ENCODE measurements at regions not wholly inside any gene's neighbourhood (a gene's known extent, or its start where the extent isn't known, plus 50 kb on each side); places are given as distances from the start of the nearest gene placed in this dataset.

- no peak overlapping the region for H2AFZ ChIP-seq (ENCODE audit: low read length)
- in situ Hi-C loops (cut with HindIII; ENCODE audit: extremely low pct_ligation_motif_present, low pct_unique_long_range_greater_than_20kb), result no loop called here
- H3K4me3 ChIP-seq (replicated peaks in 1 of 3; ENCODE audit: insufficient read depth in 1 of 3, low read depth in 2 of 3, low read length in 3 of 3), result no peak overlapping the region
- intact Hi-C loops (cut with micrococcal nuclease; ENCODE audit: unreplicated experiment), result no loop called here
- no peak overlapping the region for H3K9ac ChIP-seq (ENCODE audit: insufficient read depth, low read depth, low read length)
- no peak overlapping the region for H3K4me2 ChIP-seq (ENCODE audit: low read depth, low read length)
- WGBS (ENCODE audit: low lambda C conversion rate), result 82% methylated on average over 1 of the region's 1 CpG
- ATAC-seq (no peak), FAIRE-seq (no peak), DNase-seq (ENCODE audit: low spot score) (no peak)
- POLR2A ChIA-PET, result no interaction called here
- no peak for TF ChIP-seq ZBTB10 (CRISPR knock-in tag; IDR thresholded peaks at IDR 0.05; ENCODE audit: borderline replicate concordance)
- no peak for TF ChIP-seq ZNF160 (CRISPR knock-in tag; IDR thresholded peaks at IDR 0.05)
- no peak for TF ChIP-seq FOXK2 (IDR thresholded peaks at IDR 0.05)
- TF ChIP-seq CCDC6 (CRISPR knock-in tag; IDR thresholded peaks at IDR 0.05), result no peak
- no peak for TF ChIP-seq ZFX (CRISPR knock-in tag; IDR thresholded peaks at IDR 0.05; ENCODE audit: low read depth)
- CTCF ChIA-PET (ENCODE audit: low intra/inter-chr PET ratio, low total read pairs), result no interaction called here
- peaks cover 41% of the 10 kb centered on the region for H3K4me1 ChIP-seq (ENCODE audit: insufficient read depth, low read length)
- BruUV-seq (replicated peaks), result no TSS peak
- no peaks in the 10 kb centered on the region for H3K79me2 ChIP-seq (ENCODE audit: insufficient read depth, low read length)
- no peak overlapping the region for H3K27ac ChIP-seq (ENCODE audit: extremely low read length, insufficient read depth, low read length)
- H3K27me3 ChIP-seq (ENCODE audit: control insufficient read depth in 1 of 2, insufficient read depth in 2 of 2, low read length in 2 of 2), result no peaks in the 10 kb centered on the region
- H3K36me3 ChIP-seq (replicated peaks in 1 of 2; ENCODE audit: control insufficient read depth in 1 of 2, insufficient read depth in 2 of 2, low read length in 2 of 2), result no peaks in the 10 kb centered on the region; a peak in 1 of 5 replicates
- no peaks in the 10 kb centered on the region for H4K20me1 ChIP-seq (ENCODE audit: insufficient read depth, low read length)
- no peaks in the 10 kb centered on the region for H3K9me3 ChIP-seq (ENCODE audit: low read length)
Measured at GRCh38 chr3:177622520-177622919, 425.2 kb upstream of the TBL1XR1 start.

GRCh38 chr3:177622982-177623617, 425.8 kb upstream of the TBL1XR1 start:
- Histone ChIP-seq H3K4me1 (ENCODE audit: insufficient read depth, low read length) (peaks cover 41% of the 10 kb centered on the region), H3K9me3 (ENCODE audit: low read length) (no peaks in the 10 kb centered on the region), H3K4me3 (replicated peaks in 1 of 3; ENCODE audit: insufficient read depth in 1 of 3, low read depth in 2 of 3, low read length in 3 of 3) (no peak overlapping the region), H3K36me3 (replicated peaks in 1 of 2; ENCODE audit: control insufficient read depth in 1 of 2, insufficient read depth in 2 of 2, low read length in 2 of 2) (no peaks in the 10 kb centered on the region; a peak in 1 of 5 replicates), H3K27me3 (ENCODE audit: control insufficient read depth in 1 of 2, insufficient read depth in 2 of 2, low read length in 2 of 2) (no peaks in the 10 kb centered on the region), H3K27ac (ENCODE audit: extremely low read length, insufficient read depth, low read length) (no peak overlapping the region), H3K4me2 (ENCODE audit: low read depth, low read length) (no peak overlapping the region), H4K20me1 (ENCODE audit: insufficient read depth, low read length) (no peaks in the 10 kb centered on the region), H2AFZ (ENCODE audit: low read length) (no peak overlapping the region), H3K9ac (ENCODE audit: insufficient read depth, low read depth, low read length) (no peak overlapping the region), H3K79me2 (ENCODE audit: insufficient read depth, low read length) (no peaks in the 10 kb centered on the region)
- intact Hi-C loops (cut with micrococcal nuclease; ENCODE audit: unreplicated experiment) (no loop called here), in situ Hi-C loops (cut with HindIII; ENCODE audit: extremely low pct_ligation_motif_present, low pct_unique_long_range_greater_than_20kb) (no loop called here)
- no peak for TF ChIP-seq ZNF737 (CRISPR knock-in tag; IDR thresholded peaks at IDR 0.05; ENCODE audit: borderline replicate concordance)
- TF ChIP-seq ZNF572 (CRISPR knock-in tag; IDR thresholded peaks at IDR 0.05), result no peak
- TF ChIP-seq PAXIP1 (CRISPR knock-in tag; conservative IDR thresholded peaks at IDR 0.05), result no peak
- TF ChIP-seq HMGXB4 (CRISPR knock-in tag; IDR thresholded peaks at IDR 0.05; ENCODE audit: borderline replicate concordance in 1 of 2, low read depth in 1 of 2), result no peak
- DNase-seq (ENCODE audit: low spot score) (no peak), ATAC-seq (no peak), FAIRE-seq (no peak)
- ChIA-PET POLR2A (no interaction called here), CTCF (ENCODE audit: low intra/inter-chr PET ratio, low total read pairs) (no interaction called here)
- WGBS (ENCODE audit: low lambda C conversion rate), result 70% methylated on average over 5 of the region's 5 CpGs
- BruUV-seq (replicated peaks), result no TSS peak
